MM.1S (cell line): ENCODE measurements at regions not wholly inside any gene's neighbourhood (a gene's known extent, or its start where the extent isn't known, plus 50 kb on each side); places are given as distances from the start of the nearest gene placed in this dataset.

Experiments
- DNase-seq: peaks from one replicate; pipeline ENCODE4 v3.0.0-alpha.2; 2015
- H2AFZ ChIP-seq: fragments of 300-600 bp; sonication (generic); 2 replicates; pipeline ENCODE4 v1.6.0; 2016; ENCODE audit warnings: antibody characterized with exemption, low read length
- H3F3A ChIP-seq: fragments of 300-600 bp; sonication (generic); 2 replicates; pipeline ENCODE4 v1.6.1; 2016; ENCODE audit warnings: mild to moderate bottlenecking, antibody characterized with exemption, low read length, moderate library complexity, mixed read lengths; ENCODE audit not compliant: insufficient read depth
- H3K27ac ChIP-seq: fragments of 300-600 bp; sonication (generic); 2 replicates; pipeline ENCODE4 v1.5.1; 2016; ENCODE audit warnings: mild to moderate bottlenecking, low read length
- H3K27me3 ChIP-seq: fragments of 300-600 bp; sonication (generic); replicated peaks from 2 replicates; pipeline ENCODE4 v1.6.0; 2016; ENCODE audit warnings: low read length; ENCODE audit not compliant: insufficient read depth
- H3K36me3 ChIP-seq: fragments of 300-600 bp; sonication (generic); replicated peaks from 2 replicates; pipeline ENCODE4 v1.6.1; 2016; ENCODE audit warnings: mild to moderate bottlenecking, low read length, mixed read lengths; ENCODE audit not compliant: insufficient read depth
- H3K4me1 ChIP-seq: fragments of 300-600 bp; sonication (generic); 2 replicates; pipeline ENCODE4 v1.6.1; 2016; ENCODE audit warnings: low read length, mixed read lengths
- H3K4me2 ChIP-seq: fragments of 300-600 bp; sonication (generic); 2 replicates; pipeline ENCODE4 v1.6.0; 2016; ENCODE audit warnings: low read depth, low read length
- H3K4me3 ChIP-seq: fragments of 300-600 bp; sonication (generic); 2 replicates; pipeline ENCODE4 v1.5.1; 2016; ENCODE audit warnings: low read length, mixed read lengths
- H3K79me2 ChIP-seq: fragments of 300-600 bp; sonication (generic); 2 replicates; pipeline ENCODE4 v1.6.1; 2016; ENCODE audit warnings: mixed run types, low read length, mixed read lengths
- H3K9ac ChIP-seq: fragments of 300-600 bp; sonication (generic); 2 replicates; pipeline ENCODE4 v1.6.1; 2016; ENCODE audit warnings: low read length, mixed read lengths
- H3K9me2 ChIP-seq: fragments of 300-600 bp; sonication (generic); replicated peaks from 2 replicates; pipeline ENCODE4 v1.6.1; 2016; ENCODE audit warnings: mild to moderate bottlenecking, low read length, mixed read lengths; ENCODE audit not compliant: insufficient read depth
- H3K9me3 ChIP-seq: fragments of 300-600 bp; sonication (generic); replicated peaks from 2 replicates; pipeline ENCODE4 v1.6.1; 2016; ENCODE audit warnings: mild to moderate bottlenecking, low read length, mixed read lengths; ENCODE audit not compliant: insufficient read depth
- H4K20me1 ChIP-seq: fragments of 300-600 bp; sonication (generic); 2 replicates; pipeline ENCODE4 v1.6.1; 2016; ENCODE audit warnings: mild to moderate bottlenecking, low read length, moderate library complexity, mixed read lengths; ENCODE audit not compliant: insufficient read depth
- CTCF ChIP-seq: fragments of 300-600 bp; sonication (generic); IDR thresholded peaks from 2 replicates; pipeline ENCODE4 v1.5.1; 2016; ENCODE audit warnings: antibody characterized with exemption, low read length, mixed read lengths
- EZH2 ChIP-seq: fragments of 300-600 bp; sonication (generic); optimal IDR thresholded peaks from 2 replicates; pipeline ENCODE3; 2017; ENCODE audit warnings: low read depth, mild to moderate bottlenecking, antibody characterized with exemption, low read length, mixed read lengths
- EZH2phosphoT487 ChIP-seq: fragments of 300-600 bp; sonication (generic); IDR thresholded peaks from 2 replicates; pipeline ENCODE4 v1.6.1; 2018; ENCODE audit warnings: antibody characterized with exemption, low read length

GRCh38 chr18:24629921-24630320 is 169.5 kb downstream of the HRH4 start:
- H3K9me3 ChIP-seq = no peaks in the 10 kb centered on the region
- no peak overlapping the region for H3K27ac ChIP-seq
- no peaks in the 10 kb centered on the region for H4K20me1 ChIP-seq
- H3K4me2 ChIP-seq = no peak overlapping the region
- no peaks in the 10 kb centered on the region for H3K36me3 ChIP-seq
- H2AFZ ChIP-seq = no peak overlapping the region
- H3K9ac ChIP-seq = no peak overlapping the region
- H3K79me2 ChIP-seq = no peaks in the 10 kb centered on the region
- H3K4me1 ChIP-seq = no peaks in the 10 kb centered on the region
- H3K9me2 ChIP-seq = no peaks in the 10 kb centered on the region
- DNase-seq = no peak
- no peaks in the 10 kb centered on the region for H3F3A ChIP-seq
- no peak for TF ChIP-seq EZH2phosphoT487
- no peak for TF ChIP-seq EZH2
- no peak for TF ChIP-seq CTCF
- no peaks in the 10 kb centered on the region for H3K27me3 ChIP-seq
- no peak overlapping the region for H3K4me3 ChIP-seq

- Histone ChIP-seq H3K27me3 (no peaks in the 10 kb centered on the region), H3K9ac (no peak overlapping the region)
- TF ChIP-seq CTCF (no peak), EZH2phosphoT487 (no peak), EZH2 (no peak)
Measured at GRCh38 chr18:24630346-24630880, 170.0 kb downstream of the HRH4 start.

GRCh38 chr18:24631243-24632025 is 171.0 kb downstream of the HRH4 start:
- Histone ChIP-seq H3K27me3 (no peaks in the 10 kb centered on the region), H3K79me2 (no peaks in the 10 kb centered on the region), H3K4me1 (no peaks in the 10 kb centered on the region), H3K4me3 (no peak overlapping the region), H4K20me1 (no peaks in the 10 kb centered on the region), H3K36me3 (no peaks in the 10 kb centered on the region), H3F3A (no peaks in the 10 kb centered on the region), H3K9me2 (no peaks in the 10 kb centered on the region), H3K9ac (no peak overlapping the region), H2AFZ (no peak overlapping the region), H3K27ac (no peak overlapping the region), H3K4me2 (no peak overlapping the region), H3K9me3 (no peaks in the 10 kb centered on the region)
- no peak for TF ChIP-seq EZH2
- no peak for DNase-seq

More at GRCh38 chr18:24630346-24630880, 170.0 kb downstream of the HRH4 start:
- Histone ChIP-seq H4K20me1 (no peaks in the 10 kb centered on the region), H3K4me2 (no peak overlapping the region), H3K4me1 (no peaks in the 10 kb centered on the region), H3K79me2 (no peaks in the 10 kb centered on the region), H3K9me3 (no peaks in the 10 kb centered on the region), H3K36me3 (no peaks in the 10 kb centered on the region), H3K9me2 (no peaks in the 10 kb centered on the region), H3F3A (no peaks in the 10 kb centered on the region), H3K4me3 (no peak overlapping the region), H3K27ac (no peak overlapping the region), H2AFZ (no peak overlapping the region)
- DNase-seq = no peak
